Endothelial cell (in vitro differentiated cells): ENCODE measurements at regions not wholly inside any gene's neighbourhood (a gene's known extent, or its start where the extent isn't known, plus 50 kb on each side); places are given as distances from the start of the nearest gene placed in this dataset.

Experiments used
- DNase-seq: peaks from one replicate; pipeline ENCODE4 v3.0.0; 2021; ENCODE audit warnings: low spot score
- H3K27ac Mint-ChIP-seq: one replicate; pipeline ENCODE4 v1.8.0; 2021; ENCODE audit warnings: mixed read lengths, inconsistent platforms; ENCODE audit not compliant: unreplicated experiment
- H3K27me3 Mint-ChIP-seq: one replicate; pipeline ENCODE4 v1.8.0; 2021; ENCODE audit warnings: mild to moderate bottlenecking, moderate library complexity, mixed read lengths, inconsistent platforms; ENCODE audit not compliant: unreplicated experiment
- H3K36me3 Mint-ChIP-seq: one replicate; pipeline ENCODE4 v1.8.0; 2021; ENCODE audit warnings: mild to moderate bottlenecking, low read depth, mixed read lengths, inconsistent platforms; ENCODE audit not compliant: unreplicated experiment
- H3K4me1 Mint-ChIP-seq: one replicate; pipeline ENCODE4 v1.8.0; 2021; ENCODE audit warnings: mild to moderate bottlenecking, mixed read lengths, inconsistent platforms; ENCODE audit not compliant: unreplicated experiment
- H3K4me3 Mint-ChIP-seq: one replicate; pipeline ENCODE4 v1.8.0; 2021; ENCODE audit warnings: mild to moderate bottlenecking, mixed read lengths, inconsistent platforms; ENCODE audit not compliant: unreplicated experiment
- H3K9me3 Mint-ChIP-seq: one replicate; pipeline ENCODE4 v1.8.0; 2021; ENCODE audit warnings: mixed read lengths, inconsistent platforms; ENCODE audit not compliant: unreplicated experiment
- CTCF ChIP-seq: fragments of 200-600 bp; sonication (generic); IDR thresholded peaks from one replicate; pipeline ENCODE4 v1.5.0; 2021; ENCODE audit warnings: antibody characterized with exemption; ENCODE audit not compliant: unreplicated experiment

DNA sequence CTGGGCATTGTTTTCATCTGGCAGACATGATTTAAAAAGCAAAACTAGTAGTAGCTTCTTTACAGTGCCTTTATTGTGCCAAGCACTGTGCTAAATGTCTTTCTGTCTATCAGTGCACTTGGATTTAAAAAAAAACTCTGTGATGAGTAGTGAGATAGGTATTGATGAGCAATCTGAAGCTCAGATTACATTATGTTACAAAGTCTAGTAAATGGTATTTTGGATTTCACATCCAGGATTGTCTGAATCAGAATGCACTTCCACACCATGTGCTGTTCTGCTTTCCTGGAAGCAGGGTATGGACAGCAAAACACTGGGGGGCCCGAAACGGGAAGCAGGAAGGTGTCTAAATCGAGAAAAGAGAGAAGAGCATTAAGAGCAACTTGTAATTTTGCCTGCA is 103.4 kb upstream of the CCN2 start:
- H3K4me1 Mint-ChIP-seq: no peaks in the 10 kb centered on the region
- TF ChIP-seq CTCF: no peak
- H3K36me3 Mint-ChIP-seq: no peaks in the 10 kb centered on the region
- no peaks in the 10 kb centered on the region for H3K9me3 Mint-ChIP-seq
- H3K27ac Mint-ChIP-seq: no peak overlapping the region
- DNase-seq: no peak
- no peaks in the 10 kb centered on the region for H3K27me3 Mint-ChIP-seq
- H3K4me3 Mint-ChIP-seq: no peak overlapping the region

- DNase-seq: no peak
- H3K27ac Mint-ChIP-seq: no peak overlapping the region
- H3K4me1 Mint-ChIP-seq: no peaks in the 10 kb centered on the region
- H3K27me3 Mint-ChIP-seq: no peaks in the 10 kb centered on the region
- no peaks in the 10 kb centered on the region for H3K36me3 Mint-ChIP-seq
- no peaks in the 10 kb centered on the region for H3K9me3 Mint-ChIP-seq
- no peak for TF ChIP-seq CTCF
- H3K4me3 Mint-ChIP-seq: no peak overlapping the region
Measured at GRCh38 chr6:132053511-132053910, 102.3 kb upstream of the CCN2 start.

DNA sequence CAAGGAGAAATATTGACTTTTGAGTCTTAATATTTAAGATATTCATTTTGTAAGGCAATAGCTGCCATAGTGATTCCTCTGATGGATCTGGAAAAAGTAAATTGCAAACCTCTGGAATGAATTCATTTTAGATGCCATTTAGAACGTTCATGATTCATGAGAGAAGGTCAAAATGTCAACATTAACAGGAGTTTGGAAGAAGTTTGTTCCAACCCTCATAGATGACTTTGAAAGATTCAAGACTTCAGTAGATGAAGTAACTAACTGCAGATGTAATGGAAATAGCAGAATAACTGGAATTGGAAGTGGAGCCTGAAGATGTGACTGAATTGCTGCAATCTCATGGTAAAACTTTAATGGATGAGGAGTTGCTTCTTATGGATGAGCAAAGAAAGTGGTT is 100.9 kb upstream of the CCN2 start:
- TF ChIP-seq CTCF: no peak
- Mint-ChIP-seq H3K4me3 (no peak overlapping the region), H3K27ac (no peak overlapping the region), H3K27me3 (no peaks in the 10 kb centered on the region), H3K9me3 (no peaks in the 10 kb centered on the region), H3K4me1 (no peaks in the 10 kb centered on the region), H3K36me3 (no peaks in the 10 kb centered on the region)
- DNase-seq: no peak

DNA sequence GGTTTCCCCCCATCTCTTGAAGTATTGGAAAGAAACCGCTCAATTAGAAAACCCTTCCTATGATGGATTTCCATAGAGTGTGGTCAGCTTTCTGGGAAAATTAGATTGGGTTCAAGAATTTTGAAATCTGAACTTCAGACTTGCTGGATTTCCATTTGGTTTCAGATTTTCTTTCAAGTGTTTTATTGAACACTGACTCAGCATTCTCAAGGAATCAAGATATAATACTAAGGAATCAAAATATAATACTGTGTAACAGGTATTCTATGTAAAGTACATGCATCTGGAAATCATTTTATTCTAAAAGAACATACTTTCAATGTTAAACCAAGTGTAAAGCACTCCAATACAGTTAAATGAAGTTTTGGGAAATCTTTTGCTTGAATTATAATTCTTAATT is 94.7 kb upstream of the CCN2 start:
- Mint-ChIP-seq H3K9me3 (no peaks in the 10 kb centered on the region), H3K4me1 (no peaks in the 10 kb centered on the region), H3K27ac (no peak overlapping the region), H3K4me3 (no peak overlapping the region), H3K36me3 (no peaks in the 10 kb centered on the region), H3K27me3 (no peaks in the 10 kb centered on the region)
- TF ChIP-seq CTCF: no peak
- DNase-seq: no peak

DNA sequence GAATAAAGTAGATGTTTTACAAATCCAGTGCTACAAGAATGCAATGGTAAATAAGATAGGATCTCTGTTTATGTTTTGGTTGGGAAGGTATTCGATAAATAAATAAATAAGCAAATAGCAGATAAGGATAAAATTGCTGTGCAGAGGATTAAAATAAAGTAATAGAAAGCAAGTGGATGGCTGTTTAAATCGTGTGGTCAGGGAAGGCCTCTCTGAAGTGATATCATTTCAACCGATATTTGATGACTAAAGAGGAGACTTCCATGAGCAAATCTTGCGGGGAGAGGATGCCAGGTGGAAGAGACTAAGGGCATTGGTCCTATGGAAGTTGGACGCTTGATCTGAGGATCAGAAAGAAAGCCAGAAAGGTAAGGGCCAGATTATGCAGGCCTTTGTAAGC is 92.0 kb upstream of the CCN2 start:
- H3K9me3 Mint-ChIP-seq: no peaks in the 10 kb centered on the region
- no peak overlapping the region for H3K4me3 Mint-ChIP-seq
- no peaks in the 10 kb centered on the region for H3K27me3 Mint-ChIP-seq
- no peak for DNase-seq
- H3K27ac Mint-ChIP-seq: no peak overlapping the region
- H3K36me3 Mint-ChIP-seq: no peaks in the 10 kb centered on the region
- H3K4me1 Mint-ChIP-seq: no peaks in the 10 kb centered on the region
- no peak for TF ChIP-seq CTCF
